Astrocyte (in vitro differentiated cells and primary cell): ENCODE measurements at regions not wholly inside any gene's neighbourhood (a gene's known extent, or its start where the extent isn't known, plus 50 kb on each side); places are given as distances from the start of the nearest gene placed in this dataset.

Source experiments
- DNase-seq: peaks from one replicate; pipeline ENCODE4 v3.0.0-alpha.2; 2010; ENCODE audit warnings: low read depth
- FAIRE-seq: peaks from 2 replicates; lab custom pipeline; 2011; peaks lifted over from hg19 to GRCh38; lab: Jason Lieb, UNC
- H2AFZ ChIP-seq: 2 replicates; pipeline ENCODE4 v1.6.0; 2012; ENCODE audit warnings: low read depth, low read length, inconsistent platforms
- H3K27ac ChIP-seq: 2 replicates; pipeline ENCODE4 v1.5.1; 2011; ENCODE audit warnings: low read depth, low read length, inconsistent platforms
- H3K27me3 ChIP-seq: 2 replicates; pipeline ENCODE4 v1.6.0; 2011; ENCODE audit warnings: low read length, inconsistent platforms; ENCODE audit not compliant: insufficient read depth
- H3K36me3 ChIP-seq: 2 replicates; pipeline ENCODE4 v1.5.1; 2011; ENCODE audit warnings: low read length, inconsistent platforms; ENCODE audit not compliant: insufficient read depth
- H3K4me1 ChIP-seq: 2 replicates; pipeline ENCODE4 v1.5.1; 2011; ENCODE audit warnings: low read length, inconsistent platforms; ENCODE audit not compliant: insufficient read depth
- H3K4me2 ChIP-seq: 2 replicates; pipeline ENCODE4 v1.6.0; 2012; ENCODE audit warnings: low read length, inconsistent platforms
- H3K4me3 ChIP-seq: 2 replicates; pipeline ENCODE4 v1.5.1; 2011; ENCODE audit warnings: low read depth, mild to moderate bottlenecking, low read length, inconsistent platforms; ENCODE audit not compliant: insufficient read depth
- H3K79me2 ChIP-seq: 2 replicates; pipeline ENCODE4 v1.6.0; 2012; ENCODE audit warnings: mild to moderate bottlenecking, low read length, inconsistent platforms; ENCODE audit not compliant: insufficient read depth
- H3K9ac ChIP-seq: 2 replicates; pipeline ENCODE4 v1.6.0; 2012; ENCODE audit warnings: mild to moderate bottlenecking, low read length, inconsistent platforms
- H3K9me3 ChIP-seq: 2 replicates; pipeline ENCODE4 v1.5.1; 2012; ENCODE audit warnings: low read depth, mild to moderate bottlenecking, low read length, inconsistent platforms; ENCODE audit not compliant: insufficient read depth
- H4K20me1 ChIP-seq: 2 replicates; pipeline ENCODE4 v1.6.0; 2012; ENCODE audit warnings: low read length, inconsistent platforms; ENCODE audit not compliant: insufficient read depth
- H3K27ac Mint-ChIP-seq: one replicate; pipeline ENCODE4 v1.8.0; 2021; ENCODE audit warnings: mild to moderate bottlenecking, mixed read lengths; ENCODE audit not compliant: unreplicated experiment
- H3K27me3 Mint-ChIP-seq: one replicate; pipeline ENCODE4 v1.8.0; 2021; ENCODE audit warnings: low read depth, mixed read lengths; ENCODE audit not compliant: unreplicated experiment
- H3K36me3 Mint-ChIP-seq: one replicate; pipeline ENCODE4 v1.8.0; 2021; ENCODE audit warnings: low read depth, mixed read lengths; ENCODE audit not compliant: unreplicated experiment
- H3K4me1 Mint-ChIP-seq: one replicate; pipeline ENCODE4 v1.8.0; 2021; ENCODE audit warnings: low read depth, mixed read lengths; ENCODE audit not compliant: unreplicated experiment
- H3K4me3 Mint-ChIP-seq: one replicate; pipeline ENCODE4 v1.8.0; 2021; ENCODE audit warnings: mild to moderate bottlenecking, moderate library complexity, mixed read lengths; ENCODE audit not compliant: unreplicated experiment
- H3K9me3 Mint-ChIP-seq: one replicate; pipeline ENCODE4 v1.8.0; 2021; ENCODE audit warnings: mild to moderate bottlenecking, mixed read lengths; ENCODE audit not compliant: unreplicated experiment
- CTCF ChIP-seq: IDR thresholded peaks from 2 replicates; pipeline ENCODE4 v1.5.1; 2011; ENCODE audit warnings: low read depth, mild to moderate bottlenecking, inconsistent platforms, low read length, moderate library complexity; ENCODE audit not compliant: insufficient read depth
- EZH2 ChIP-seq: IDR thresholded peaks from 2 replicates; pipeline ENCODE4 v1.6.1; 2012; ENCODE audit warnings: mild to moderate bottlenecking, low read length, inconsistent platforms; ENCODE audit not compliant: insufficient read depth

GRCh38 chr12:46959502-46959901 lies 119.9 kb upstream of the PCED1B start:
- no peaks in the 10 kb centered on the region for H4K20me1 ChIP-seq

GRCh38 chr12:46960681-46961080 lies 118.7 kb upstream of the PCED1B start:
- H3K36me3 ChIP-seq, result no peaks in the 10 kb centered on the region
- H3K4me1 ChIP-seq, result peaks cover 20% of the 10 kb centered on the region
- no peaks in the 10 kb centered on the region for H3K9me3 ChIP-seq
- no peak overlapping the region for H3K9ac ChIP-seq
- H3K4me1 Mint-ChIP-seq, result peaks cover 38% of the 10 kb centered on the region
- no peaks in the 10 kb centered on the region for H4K20me1 ChIP-seq
- H3K27me3 Mint-ChIP-seq, result no peaks in the 10 kb centered on the region
- TF ChIP-seq CTCF (no peak), EZH2 (no peak)
- FAIRE-seq, result no peak
- H3K79me2 ChIP-seq, result no peaks in the 10 kb centered on the region
- no peaks in the 10 kb centered on the region for H3K27me3 ChIP-seq
- H3K27ac ChIP-seq, result no peak overlapping the region
- H3K36me3 Mint-ChIP-seq, result no peaks in the 10 kb centered on the region
- no peak overlapping the region for H3K4me3 ChIP-seq
- DNase-seq, result no peak
- H3K4me3 Mint-ChIP-seq, result no peak overlapping the region
- H3K27ac Mint-ChIP-seq, result no peak overlapping the region
- H3K4me2 ChIP-seq, result no peak overlapping the region
- no peak overlapping the region for H2AFZ ChIP-seq
- no peaks in the 10 kb centered on the region for H3K9me3 Mint-ChIP-seq

More at GRCh38 chr12:46959502-46959901, 119.9 kb upstream of the PCED1B start:
- peaks cover 31% of the 10 kb centered on the region for H3K4me1 Mint-ChIP-seq
- H3K36me3 ChIP-seq, result no peaks in the 10 kb centered on the region
- H3K9me3 ChIP-seq, result no peaks in the 10 kb centered on the region
- H3K9ac ChIP-seq, result no peak overlapping the region
- H3K27ac Mint-ChIP-seq, result no peak overlapping the region
- no peaks in the 10 kb centered on the region for H3K9me3 Mint-ChIP-seq
- H3K4me3 Mint-ChIP-seq, result no peak overlapping the region
- H2AFZ ChIP-seq, result no peak overlapping the region
- DNase-seq, result peak; percentile 79
- peak overlapping the region; percentile 6 for H3K4me2 ChIP-seq
- H3K79me2 ChIP-seq, result no peaks in the 10 kb centered on the region
- H3K27ac ChIP-seq, result no peak overlapping the region
- H3K4me3 ChIP-seq, result no peak overlapping the region
- TF ChIP-seq CTCF (no peak), EZH2 (no peak)
- no peaks in the 10 kb centered on the region for H3K36me3 Mint-ChIP-seq
- no peaks in the 10 kb centered on the region for H3K27me3 Mint-ChIP-seq
- H3K27me3 ChIP-seq, result no peaks in the 10 kb centered on the region
- H3K4me1 ChIP-seq, result peaks cover 16% of the 10 kb centered on the region
- FAIRE-seq, result peak; percentile 92

GRCh38 chr12:46963191-46963590 lies 116.2 kb upstream of the PCED1B start:
- no peak overlapping the region for H3K4me3 Mint-ChIP-seq
- Histone ChIP-seq H2AFZ (no peak overlapping the region), H3K9me3 (no peaks in the 10 kb centered on the region), H3K79me2 (no peaks in the 10 kb centered on the region), H3K27me3 (no peaks in the 10 kb centered on the region), H3K36me3 (no peaks in the 10 kb centered on the region), H3K9ac (no peak overlapping the region), H3K4me3 (no peak overlapping the region), H3K4me2 (no peak overlapping the region), H4K20me1 (no peaks in the 10 kb centered on the region), H3K27ac (no peak overlapping the region), H3K4me1 (peaks cover 20% of the 10 kb centered on the region)
- no peaks in the 10 kb centered on the region for H3K9me3 Mint-ChIP-seq
- TF ChIP-seq EZH2 (no peak), CTCF (no peak)
- no peak overlapping the region for H3K27ac Mint-ChIP-seq
- H3K4me1 Mint-ChIP-seq, result peaks cover 32% of the 10 kb centered on the region
- H3K27me3 Mint-ChIP-seq, result no peaks in the 10 kb centered on the region
- H3K36me3 Mint-ChIP-seq, result no peaks in the 10 kb centered on the region
- no peak for DNase-seq
- no peak for FAIRE-seq
